NB4 (cell line): ENCODE measurements at regions not wholly inside any gene's neighbourhood (a gene's known extent, or its start where the extent isn't known, plus 50 kb on each side); places are given as distances from the start of the nearest gene placed in this dataset.

ENCODE experiments used
- MYC ChIP-seq: IDR thresholded peaks from 2 replicates; pipeline ENCODE4 v1.6.1; 2011; ENCODE audit warnings: low read depth, low read length
- POLR2A ChIP-seq: IDR thresholded peaks from 2 replicates; pipeline ENCODE4 v1.6.1; 2011; ENCODE audit warnings: mild to moderate bottlenecking; ENCODE audit not compliant: insufficient read length; ENCODE audit errors: extremely low read depth
- TF ChIP-seq, protein P1 (sequence below): IDR thresholded peaks from one replicate; pipeline ENCODE4 v1.5.1; 2012; ENCODE audit warnings: low read depth, low read length
- TF ChIP-seq, protein P2 (sequence below): IDR thresholded peaks from 2 replicates; pipeline ENCODE4 v1.6.1; 2011; ENCODE audit warnings: low read depth, low read length

DNA sequence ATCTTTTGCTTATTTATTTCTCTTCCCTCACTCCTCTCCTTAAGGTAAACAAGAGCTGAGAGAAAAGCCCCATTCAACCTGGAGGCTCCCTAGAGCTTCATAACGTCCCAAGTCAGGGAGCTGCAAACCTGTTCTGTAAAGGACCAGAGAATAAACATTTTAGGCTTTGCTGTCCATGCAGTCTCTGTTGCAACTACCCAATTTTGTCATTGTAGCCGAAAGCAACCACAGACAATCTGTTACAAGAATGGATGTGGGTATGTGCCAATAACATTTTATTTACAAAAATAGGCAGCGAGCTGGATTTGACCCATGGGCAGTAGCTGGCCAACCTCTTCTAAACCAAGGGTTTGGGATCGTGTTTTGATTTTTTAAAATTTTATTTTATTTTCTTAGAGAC is 71.3 kb upstream of the TBL1X start:
- TF ChIP-seq, protein P1, sequence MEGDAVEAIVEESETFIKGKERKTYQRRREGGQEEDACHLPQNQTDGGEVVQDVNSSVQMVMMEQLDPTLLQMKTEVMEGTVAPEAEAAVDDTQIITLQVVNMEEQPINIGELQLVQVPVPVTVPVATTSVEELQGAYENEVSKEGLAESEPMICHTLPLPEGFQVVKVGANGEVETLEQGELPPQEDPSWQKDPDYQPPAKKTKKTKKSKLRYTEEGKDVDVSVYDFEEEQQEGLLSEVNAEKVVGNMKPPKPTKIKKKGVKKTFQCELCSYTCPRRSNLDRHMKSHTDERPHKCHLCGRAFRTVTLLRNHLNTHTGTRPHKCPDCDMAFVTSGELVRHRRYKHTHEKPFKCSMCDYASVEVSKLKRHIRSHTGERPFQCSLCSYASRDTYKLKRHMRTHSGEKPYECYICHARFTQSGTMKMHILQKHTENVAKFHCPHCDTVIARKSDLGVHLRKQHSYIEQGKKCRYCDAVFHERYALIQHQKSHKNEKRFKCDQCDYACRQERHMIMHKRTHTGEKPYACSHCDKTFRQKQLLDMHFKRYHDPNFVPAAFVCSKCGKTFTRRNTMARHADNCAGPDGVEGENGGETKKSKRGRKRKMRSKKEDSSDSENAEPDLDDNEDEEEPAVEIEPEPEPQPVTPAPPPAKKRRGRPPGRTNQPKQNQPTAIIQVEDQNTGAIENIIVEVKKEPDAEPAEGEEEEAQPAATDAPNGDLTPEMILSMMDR, result no peak
- TF ChIP-seq POLR2A, result no peak
- TF ChIP-seq, protein P2, sequence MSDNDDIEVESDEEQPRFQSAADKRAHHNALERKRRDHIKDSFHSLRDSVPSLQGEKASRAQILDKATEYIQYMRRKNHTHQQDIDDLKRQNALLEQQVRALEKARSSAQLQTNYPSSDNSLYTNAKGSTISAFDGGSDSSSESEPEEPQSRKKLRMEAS, result no peak
- TF ChIP-seq MYC, result no peak
